OCI-LY1 (cell line): ENCODE measurements at regions not wholly inside any gene's neighbourhood (a gene's known extent, or its start where the extent isn't known, plus 50 kb on each side); places are given as distances from the start of the nearest gene placed in this dataset.

Source experiments
- EZH2 ChIP-seq: fragments of 200-600 bp; sonication (generic), shearing (Covaris generic); IDR thresholded peaks from 2 replicates; pipeline ENCODE4 v1.8.0; 2017; ENCODE audit warnings: borderline replicate concordance, mixed run types, mild to moderate bottlenecking, antibody characterized with exemption, low read length, moderate library complexity, mixed read lengths
- TF ChIP-seq, protein P1 (sequence below): fragments of 200-600 bp; sonication (generic), shearing (Covaris generic); IDR thresholded peaks from 2 replicates; pipeline ENCODE4 v1.5.1; 2017; ENCODE audit warnings: mild to moderate bottlenecking, antibody characterized with exemption, low read length, moderate library complexity, mixed read lengths

GRCh38 chr7:156118248-156118645, 306.0 kb upstream of the SHH start:
- TF ChIP-seq, protein P1, sequence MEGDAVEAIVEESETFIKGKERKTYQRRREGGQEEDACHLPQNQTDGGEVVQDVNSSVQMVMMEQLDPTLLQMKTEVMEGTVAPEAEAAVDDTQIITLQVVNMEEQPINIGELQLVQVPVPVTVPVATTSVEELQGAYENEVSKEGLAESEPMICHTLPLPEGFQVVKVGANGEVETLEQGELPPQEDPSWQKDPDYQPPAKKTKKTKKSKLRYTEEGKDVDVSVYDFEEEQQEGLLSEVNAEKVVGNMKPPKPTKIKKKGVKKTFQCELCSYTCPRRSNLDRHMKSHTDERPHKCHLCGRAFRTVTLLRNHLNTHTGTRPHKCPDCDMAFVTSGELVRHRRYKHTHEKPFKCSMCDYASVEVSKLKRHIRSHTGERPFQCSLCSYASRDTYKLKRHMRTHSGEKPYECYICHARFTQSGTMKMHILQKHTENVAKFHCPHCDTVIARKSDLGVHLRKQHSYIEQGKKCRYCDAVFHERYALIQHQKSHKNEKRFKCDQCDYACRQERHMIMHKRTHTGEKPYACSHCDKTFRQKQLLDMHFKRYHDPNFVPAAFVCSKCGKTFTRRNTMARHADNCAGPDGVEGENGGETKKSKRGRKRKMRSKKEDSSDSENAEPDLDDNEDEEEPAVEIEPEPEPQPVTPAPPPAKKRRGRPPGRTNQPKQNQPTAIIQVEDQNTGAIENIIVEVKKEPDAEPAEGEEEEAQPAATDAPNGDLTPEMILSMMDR, result no peak
- TF ChIP-seq EZH2, result no peak
